ENCODE measurements at regions not wholly inside any gene's neighbourhood (a gene's known extent, or its start where the extent isn't known, plus 50 kb on each side); places are given as distances from the start of the nearest gene placed in this dataset.
"Not testable (repeated sequence)": the region's sequence is repeated elsewhere in the genome, so short reads cannot be mapped to it uniquely, and the experiment has no call there.

DNA sequence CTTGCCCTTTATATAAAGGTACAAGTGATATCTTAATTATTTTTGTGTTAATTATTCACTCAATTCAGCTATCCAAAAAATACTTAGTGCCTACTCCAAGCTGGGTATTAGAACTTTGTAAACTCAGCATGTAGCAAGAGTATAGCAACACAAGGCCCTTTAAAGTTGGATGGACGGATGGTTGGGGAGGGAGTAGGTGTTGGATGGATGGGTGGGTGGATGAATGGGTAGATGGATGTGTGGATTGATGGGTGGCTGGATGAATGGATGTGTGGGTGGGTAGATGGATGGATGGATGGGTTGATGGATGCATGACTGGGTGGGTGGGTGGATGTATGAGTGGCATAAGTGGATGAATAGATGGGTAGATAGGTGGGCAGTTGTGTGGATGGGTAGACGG is 211.5 kb downstream of the BANP start:
- DNase-seq (ENCODE audit: low read depth in 1 of 2, low spot score in 1 of 2): not testable (repeated sequence)

DNA sequence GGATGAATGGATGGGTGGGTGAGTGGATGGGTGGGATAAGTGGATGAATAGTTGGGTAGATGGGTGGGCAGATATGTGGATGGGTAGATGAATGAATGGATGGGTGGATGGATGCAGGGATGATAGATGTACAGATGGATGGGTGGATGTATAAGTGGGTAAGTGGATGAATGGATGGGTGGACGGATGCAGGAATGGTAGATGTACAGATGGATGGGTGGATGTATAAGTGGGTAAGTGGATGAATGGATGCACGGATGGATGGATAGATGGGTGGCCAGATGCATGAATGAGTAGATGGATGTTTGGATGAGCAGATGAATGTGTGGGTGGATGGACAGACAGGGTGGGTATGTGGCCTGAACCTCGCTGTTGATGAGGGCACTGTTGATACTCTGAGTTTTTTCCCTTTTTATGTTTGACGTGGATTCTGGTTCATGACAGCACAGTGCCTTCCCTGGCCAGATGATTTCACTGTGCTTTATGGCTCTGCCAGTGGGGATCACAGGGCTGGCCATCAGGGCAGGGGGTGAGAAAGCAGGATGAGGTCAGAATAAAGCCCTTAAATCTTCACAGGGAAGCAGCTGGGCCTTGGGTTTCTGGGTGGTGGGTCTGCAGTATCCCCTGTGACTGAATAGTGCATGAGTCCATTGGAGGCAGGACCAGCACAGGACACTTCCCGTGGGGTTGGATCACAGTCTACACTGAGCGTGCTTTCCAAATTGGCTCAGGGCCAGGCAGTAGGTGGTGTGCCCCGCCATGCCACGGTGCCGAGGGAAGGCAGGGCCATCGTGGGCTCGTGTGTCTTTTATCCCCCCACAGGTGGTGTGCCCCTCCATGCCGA is 213.2 kb downstream of the BANP start:
- DNase-seq (ENCODE audit: low read depth in 1 of 2, low spot score in 1 of 2): not testable (repeated sequence)

DNA sequence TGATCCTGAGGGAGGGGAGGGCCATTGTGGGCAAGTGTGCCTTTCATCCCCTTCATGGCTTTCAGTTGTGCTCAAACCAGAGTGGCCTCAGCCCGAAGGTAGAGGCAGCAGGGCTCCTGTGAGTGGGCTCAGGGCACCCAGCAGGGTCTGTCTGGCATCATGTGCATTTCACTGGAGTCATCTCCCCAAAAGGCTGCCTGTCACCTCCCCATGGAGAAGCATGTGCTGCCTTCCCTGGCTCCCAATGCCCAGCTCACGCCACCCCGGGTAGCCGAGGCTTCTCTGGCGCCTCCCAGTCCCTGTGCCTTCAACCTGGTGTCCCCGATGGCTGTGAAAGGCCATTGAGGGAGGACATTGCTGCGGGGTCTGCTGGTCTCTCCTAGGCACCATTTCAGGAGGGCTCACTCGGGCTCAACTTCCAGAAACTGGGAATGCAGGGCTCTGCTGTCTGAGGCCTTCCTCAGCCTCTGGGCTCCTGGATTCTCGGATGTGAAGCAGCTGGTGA is 213.9 kb downstream of the BANP start:
- DNase-seq (ENCODE audit: low read depth in 1 of 2, low spot score in 1 of 2): not testable (repeated sequence)

DNA sequence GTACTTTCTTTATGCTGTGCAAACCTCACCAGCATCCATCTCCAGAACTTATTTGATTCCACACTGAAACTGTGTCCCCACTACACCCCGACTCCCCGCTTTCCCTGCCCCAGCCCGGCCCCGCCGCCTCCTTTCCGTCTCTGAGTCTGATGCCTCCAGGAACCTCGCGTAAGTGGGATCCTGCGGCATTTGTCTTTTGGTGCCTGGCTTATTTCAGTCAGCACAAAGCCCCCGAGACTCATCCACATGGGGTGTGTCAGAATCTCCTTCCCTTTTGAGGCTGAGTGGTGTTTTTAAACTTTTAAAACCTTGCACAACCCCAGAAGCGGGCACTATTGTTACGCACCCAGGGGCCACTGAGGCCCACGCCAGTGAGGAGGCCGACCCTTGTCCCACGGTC is 214.4 kb downstream of the BANP start:
- DNase-seq (ENCODE audit: low read depth in 1 of 2, low spot score in 1 of 2): not testable (repeated sequence)

DNA sequence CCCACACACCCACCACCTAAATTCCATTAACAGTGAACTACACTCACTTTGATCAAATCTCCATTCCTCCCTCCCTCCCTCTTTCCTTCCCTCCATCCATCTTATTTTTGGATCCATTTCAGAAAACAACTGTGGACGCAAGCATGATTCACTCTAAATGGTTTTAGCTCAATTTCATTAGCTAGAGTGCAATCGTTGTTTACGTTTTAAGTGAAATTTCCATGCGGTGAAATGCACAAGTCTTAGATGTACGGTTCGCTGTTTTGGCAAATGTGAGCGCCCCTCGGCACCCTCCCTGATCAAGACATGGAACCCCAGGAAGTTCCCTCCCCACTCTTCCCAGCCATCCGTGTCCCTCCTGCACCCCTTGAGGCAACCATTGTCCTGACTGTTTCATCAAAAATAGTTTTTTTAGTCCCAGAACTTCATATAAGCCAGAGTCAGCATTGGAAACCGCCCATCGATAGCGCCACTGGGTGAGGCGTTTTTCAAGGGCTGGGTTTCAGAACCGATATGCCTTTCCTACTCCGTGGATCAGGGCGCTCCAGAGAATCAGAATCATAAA is 215.1 kb downstream of the BANP start:
- DNase-seq (ENCODE audit: low read depth in 1 of 2, low spot score in 1 of 2): not testable (repeated sequence)

DNA sequence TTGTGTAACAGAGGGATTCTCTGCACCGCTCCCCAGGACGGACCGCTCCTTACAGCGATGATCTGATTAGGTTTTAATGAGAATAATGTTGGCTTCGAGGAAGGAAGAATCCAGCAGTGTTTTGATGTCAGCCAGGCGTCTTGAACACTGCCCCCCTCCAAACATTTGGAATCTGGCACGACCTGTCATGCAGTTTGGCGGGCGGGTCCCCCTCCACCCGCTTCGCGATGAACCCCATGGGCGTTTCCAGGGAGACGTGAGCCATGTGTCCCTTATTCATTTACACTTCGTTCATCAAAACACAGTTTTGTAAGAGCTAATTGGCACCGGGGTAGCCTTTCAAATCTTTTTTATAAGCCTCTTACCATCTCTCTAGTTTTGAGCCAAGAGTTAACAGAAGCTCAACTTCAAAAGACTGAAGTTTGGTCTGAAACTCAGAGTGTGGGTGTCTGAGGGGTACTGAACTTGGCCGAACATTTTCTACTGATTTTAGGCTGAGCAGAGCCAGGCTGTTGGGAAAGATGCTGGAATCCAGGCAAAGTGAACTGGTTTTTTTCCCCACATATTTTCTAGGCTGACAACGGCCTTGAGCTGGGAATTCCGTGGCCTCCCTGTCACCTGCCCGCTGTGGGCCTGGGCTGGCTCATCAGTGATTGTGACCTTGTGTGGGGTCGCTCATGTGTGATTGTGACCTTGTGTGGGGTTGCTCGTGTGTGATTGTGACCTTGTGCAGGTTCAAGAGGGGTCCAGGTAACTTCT is 214.8 kb upstream of the ZNF469 start:
- not testable (repeated sequence) for DNase-seq (ENCODE audit: low read depth in 1 of 2, low spot score in 1 of 2)

DNA sequence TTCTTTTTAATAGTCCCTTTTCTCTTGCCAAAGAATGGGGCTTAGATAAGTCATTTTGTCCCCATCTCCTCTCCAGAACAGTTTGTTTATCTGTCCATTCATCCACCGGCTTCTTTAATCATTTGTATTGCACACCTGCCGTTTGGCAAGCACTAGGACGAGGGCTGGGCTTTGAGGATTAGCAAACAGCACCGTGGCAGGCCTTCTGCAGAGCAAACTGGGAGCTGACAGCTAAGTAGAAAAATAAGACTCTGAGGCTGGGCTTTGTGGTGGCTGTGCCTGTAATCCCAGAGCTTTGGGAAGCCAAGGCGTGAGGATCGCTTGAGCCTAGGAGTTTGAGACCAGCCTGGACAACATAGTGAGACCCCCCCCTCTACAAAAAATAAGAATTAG is 214.2 kb upstream of the ZNF469 start:
- not testable (repeated sequence) for DNase-seq (ENCODE audit: low read depth in 1 of 2, low spot score in 1 of 2)

DNA sequence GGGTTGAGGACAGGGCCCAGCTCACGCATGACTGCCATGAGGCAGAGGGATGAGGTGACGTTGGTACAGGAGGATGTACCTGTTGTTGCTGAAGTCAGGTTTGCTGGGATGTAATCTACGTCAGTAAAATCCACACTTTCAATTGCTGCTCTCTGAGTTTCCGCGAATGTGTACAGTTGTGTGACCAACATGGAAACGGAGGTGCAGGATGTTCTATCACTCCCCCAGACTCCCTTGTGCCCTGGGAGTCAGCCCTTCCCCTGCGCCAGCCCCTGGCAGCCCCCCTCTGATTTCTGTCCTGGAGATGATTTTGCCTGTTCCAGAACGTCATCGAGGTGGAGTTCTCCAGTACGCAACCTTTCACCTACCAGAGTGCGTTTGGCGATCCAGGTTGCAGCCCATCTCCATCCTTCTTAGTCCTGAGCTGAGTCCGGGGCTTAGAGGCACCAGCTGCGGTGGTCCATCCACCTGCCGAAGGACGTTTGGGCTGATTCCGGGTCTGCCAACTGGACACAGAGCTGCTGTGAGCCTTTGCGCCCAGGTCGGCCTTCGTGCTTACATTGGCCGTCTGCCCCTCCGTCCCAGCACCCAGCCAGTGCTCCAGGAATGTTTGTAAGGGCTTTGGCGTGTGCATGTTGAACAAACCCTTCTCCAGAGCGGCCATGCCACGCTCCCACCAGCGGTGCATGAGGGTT is 213.5 kb upstream of the ZNF469 start:
- DNase-seq (ENCODE audit: low read depth in 1 of 2, low spot score in 1 of 2): not testable (repeated sequence)

DNA sequence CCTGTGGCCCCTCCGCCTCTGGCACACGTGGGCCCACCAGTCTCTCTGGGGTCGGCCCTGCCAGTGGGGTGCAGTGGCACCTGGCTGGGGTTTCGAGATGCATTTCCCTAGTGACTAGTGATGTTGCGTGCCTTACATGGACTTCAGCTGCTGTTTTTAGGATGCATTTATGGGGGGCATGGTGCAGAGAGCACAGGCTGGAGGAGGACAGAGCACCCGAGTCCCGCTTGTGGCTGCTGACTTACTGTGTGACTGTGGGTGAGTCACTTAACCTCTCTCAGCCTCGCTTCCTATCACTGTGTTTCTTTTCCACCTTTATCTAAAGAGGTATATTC is 213.0 kb upstream of the ZNF469 start:
- not testable (repeated sequence) for DNase-seq (ENCODE audit: low read depth in 1 of 2, low spot score in 1 of 2)

DNA sequence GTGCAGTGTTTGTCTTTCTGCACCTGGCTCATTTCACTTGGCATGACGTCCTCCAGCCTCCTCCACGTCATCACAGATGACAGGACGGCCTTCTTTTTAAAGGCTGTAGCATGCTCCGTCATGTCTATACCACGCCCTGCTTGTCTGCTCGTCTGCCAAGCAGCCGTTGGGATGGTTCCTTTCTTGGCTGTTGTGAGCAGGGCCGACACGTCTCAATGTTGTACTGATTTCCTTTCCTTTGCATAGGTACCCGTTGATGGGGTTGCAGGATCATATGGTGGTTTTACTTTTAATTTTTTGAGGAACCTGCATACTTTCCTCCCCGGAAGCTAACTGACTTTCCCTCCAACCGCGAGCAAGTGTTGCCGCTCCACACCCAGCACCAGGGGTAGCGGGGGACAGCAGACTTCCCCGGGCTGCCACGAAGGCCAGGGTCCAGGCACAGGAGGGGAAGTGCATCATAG is 212.2 kb upstream of the ZNF469 start:
- no peak for DNase-seq (ENCODE audit: low read depth in 1 of 2, low spot score in 1 of 2)

DNA sequence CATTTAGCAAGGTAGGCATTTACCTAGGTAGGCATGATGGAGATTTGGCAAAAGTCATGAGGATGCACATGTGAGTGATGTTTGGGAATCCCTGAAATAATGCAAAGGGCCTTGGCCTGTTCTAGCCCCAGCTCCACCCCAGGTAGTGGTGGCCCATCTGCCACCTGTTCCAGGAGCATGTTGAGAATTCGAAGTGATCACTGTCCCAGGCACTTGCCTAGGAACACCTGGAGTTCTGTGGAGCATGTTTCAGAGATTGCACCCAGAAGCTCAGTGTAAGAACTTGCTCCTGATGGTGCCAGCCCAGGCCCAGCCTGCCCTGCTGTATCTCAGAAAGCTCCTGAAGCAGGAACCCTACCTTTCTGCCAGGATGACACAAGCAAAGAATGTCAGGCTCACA is 211.6 kb upstream of the ZNF469 start:
- DNase-seq (ENCODE audit: low read depth in 1 of 2, low spot score in 1 of 2): not testable (repeated sequence)

DNA sequence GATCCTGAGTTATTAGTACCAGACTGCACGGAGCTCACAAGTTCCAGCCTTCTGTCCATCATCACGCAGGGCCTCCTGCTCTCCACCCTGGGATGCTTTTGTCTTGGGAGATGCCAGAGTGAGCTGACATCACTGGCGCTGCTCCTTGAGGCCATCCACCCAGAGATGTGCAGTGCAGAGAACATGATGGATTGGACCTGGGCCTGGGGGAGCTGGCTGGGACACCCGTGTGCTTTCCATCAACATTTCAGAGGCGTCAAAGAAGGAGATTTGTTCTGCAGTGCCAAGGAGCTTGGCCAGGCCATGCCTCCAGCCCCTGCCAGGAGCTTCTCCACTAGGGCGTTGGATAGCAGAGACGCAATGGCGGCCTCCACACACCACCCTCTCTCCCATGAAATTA is 206.6 kb upstream of the ZNF469 start:
- not testable (repeated sequence) for DNase-seq (ENCODE audit: low read depth in 1 of 2, low spot score in 1 of 2)

DNA sequence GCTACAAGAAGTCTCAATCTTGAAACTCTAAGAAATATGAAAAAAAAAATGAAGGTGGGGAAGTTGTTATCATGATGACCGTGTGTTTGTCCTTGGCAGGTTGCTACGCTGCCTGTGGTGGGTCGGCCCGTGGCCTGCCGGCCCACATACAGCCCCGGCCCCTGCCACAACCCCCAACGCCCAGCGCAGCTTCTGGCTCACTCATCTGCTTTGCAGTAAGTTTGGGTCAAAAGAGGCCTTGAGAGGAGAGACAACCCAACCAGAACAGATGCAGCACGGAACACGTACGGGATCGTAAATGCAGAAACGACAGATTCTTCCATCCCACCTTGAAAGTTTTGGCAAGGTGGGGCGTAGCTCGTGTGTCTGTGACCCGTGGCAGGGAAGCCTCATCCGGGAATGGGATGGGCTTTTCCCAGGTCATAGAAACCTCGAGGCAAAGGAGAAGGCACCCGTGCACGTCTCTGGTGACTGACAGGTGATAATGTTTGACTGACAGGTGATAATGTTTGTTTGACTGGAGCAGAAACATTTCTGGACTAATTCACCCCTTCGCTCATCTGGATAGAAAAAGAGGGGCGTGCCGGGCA is 206.1 kb upstream of the ZNF469 start:
- DNase-seq (ENCODE audit: low read depth in 1 of 2, low spot score in 1 of 2): not testable (repeated sequence)

DNA sequence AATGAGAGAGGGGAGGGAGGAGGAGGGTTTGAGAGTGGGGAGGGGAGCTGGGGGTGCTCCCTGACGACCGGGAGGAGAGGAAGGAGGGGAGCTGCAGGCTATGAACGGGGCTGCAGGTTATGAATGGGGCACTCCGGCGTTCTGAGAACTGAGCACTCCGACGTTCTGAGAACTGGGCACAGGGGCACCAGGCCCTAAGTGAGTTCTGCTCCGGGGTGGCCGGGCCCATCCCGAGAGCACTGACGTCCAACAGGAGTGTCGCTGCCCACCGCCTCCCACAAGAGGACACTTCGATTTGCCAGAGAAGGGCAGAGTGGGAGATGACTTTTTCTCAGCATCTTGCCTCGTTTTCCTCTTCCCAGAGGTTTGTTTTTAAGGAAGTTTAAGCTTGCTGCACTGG is 204.5 kb upstream of the ZNF469 start:
- DNase-seq (ENCODE audit: low read depth in 1 of 2, low spot score in 1 of 2): not testable (repeated sequence)

DNA sequence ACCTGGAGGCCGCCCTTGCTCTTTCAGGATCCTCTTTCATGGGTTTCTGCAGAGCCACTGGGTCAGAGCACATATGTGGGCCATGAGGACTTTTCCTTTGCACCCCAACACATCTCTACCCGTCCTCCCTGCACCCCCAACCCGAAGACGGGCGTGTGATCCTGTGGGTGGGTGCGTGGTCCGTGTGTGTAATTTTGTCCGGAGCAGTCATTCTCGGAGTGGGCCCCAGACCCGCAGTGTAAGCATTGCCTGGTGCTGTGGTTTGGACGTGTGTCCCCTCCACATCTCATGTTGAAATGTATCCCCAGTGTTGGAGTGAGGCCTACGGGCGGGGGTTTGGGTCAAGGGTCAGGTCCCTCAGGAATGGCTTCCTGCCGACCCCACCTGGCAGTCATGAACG is 203.9 kb upstream of the ZNF469 start:
- not testable (repeated sequence) for DNase-seq (ENCODE audit: low read depth in 1 of 2, low spot score in 1 of 2)

DNA sequence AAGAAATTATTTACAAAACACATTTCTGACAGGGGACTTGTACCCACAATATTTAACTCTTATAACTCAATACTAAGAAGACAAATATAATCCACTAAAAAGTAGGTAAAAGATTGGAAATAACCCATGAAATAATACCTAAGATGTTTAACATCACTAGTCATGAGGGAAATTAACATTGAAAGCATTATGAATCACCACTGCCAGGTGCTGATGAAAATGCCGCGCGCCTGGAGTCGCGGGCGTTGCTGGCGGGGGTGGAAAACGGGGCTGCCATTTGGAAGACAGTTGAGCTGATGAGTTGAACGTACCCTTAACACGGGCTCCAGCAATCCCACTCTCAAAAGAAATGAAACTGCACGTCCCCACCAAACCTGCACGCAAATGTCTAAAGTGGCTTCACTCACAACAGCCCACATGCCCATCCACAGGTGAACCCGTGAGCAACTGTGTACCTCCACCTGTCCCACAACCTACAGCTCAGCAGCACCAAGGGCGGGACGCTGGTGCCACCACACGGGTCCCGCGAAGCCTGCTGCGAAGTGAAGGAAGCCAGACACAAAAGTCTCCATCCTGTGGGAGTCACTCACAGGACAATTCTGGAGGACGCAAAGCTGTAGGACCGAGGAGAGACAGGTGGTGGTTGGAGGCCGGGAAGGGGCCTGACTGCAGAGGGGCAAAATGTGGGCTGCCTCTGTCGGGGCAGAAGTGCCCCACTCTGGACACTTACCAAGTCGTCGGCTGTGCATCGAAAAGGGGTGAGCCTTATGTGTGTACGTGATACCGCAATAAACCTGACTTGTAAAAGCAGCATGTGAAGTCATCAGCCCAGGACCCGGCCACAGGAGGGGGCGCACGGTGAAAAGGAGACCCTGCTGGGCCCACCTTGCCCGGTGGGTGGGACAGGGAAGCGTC is 199.5 kb upstream of the ZNF469 start:
- DNase-seq (ENCODE audit: low read depth in 1 of 2, low spot score in 1 of 2): not testable (repeated sequence)

DNA sequence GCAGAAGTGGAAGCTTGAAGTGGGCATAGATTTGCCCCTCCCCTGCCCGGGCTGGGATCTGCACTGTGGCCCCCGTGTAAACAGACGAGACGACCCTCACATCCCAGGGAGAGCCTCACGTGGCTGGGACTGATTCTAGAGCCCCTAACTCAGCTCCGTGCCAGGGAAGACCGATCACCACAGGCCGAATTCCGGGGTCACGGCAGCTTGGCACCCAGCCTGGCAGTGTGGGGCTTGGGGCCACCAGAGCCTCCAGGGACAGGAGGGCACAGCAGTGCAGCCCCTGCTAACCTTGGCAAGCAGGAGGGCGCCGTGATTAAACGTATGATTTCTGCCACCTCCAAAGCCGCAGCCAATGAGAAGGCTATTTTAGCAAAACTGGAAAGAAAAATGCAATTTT is 198.7 kb upstream of the ZNF469 start:
- not testable (repeated sequence) for DNase-seq (ENCODE audit: low read depth in 1 of 2, low spot score in 1 of 2)

DNA sequence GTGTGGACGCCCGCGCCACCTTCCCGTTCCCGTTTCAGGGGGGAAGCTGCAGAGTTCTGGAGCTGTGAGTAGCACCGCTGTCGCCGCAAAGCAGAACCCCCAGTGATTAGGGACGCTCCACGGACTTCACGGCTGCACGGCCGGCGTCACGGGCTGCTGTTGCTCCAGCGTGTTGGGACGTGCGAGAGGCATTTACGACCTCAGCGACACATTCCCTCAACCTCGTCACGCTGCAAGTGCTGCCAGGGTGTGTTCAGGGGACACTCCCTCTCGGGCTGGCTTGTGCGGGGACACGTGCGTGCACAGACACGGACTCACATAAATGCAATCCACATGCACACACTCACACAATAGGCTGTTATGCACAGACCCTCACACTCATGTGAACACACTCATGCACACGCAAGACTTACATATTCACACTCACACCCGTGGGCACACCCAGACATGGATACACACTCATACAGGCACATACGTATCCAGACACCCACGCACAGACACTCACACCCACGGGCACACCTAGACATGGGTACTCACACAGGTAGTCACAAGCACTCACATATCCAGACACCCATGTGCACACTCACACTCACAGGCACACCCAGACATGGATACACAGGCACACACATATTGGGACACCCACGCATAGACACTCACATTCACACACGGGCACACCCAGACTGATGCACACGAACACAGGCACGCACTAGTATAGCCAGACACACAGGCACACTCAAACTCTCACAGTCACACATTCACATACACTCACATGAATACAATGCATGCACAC is 198.0 kb upstream of the ZNF469 start:
- not testable (repeated sequence) for DNase-seq (ENCODE audit: low read depth in 1 of 2, low spot score in 1 of 2)

DNA sequence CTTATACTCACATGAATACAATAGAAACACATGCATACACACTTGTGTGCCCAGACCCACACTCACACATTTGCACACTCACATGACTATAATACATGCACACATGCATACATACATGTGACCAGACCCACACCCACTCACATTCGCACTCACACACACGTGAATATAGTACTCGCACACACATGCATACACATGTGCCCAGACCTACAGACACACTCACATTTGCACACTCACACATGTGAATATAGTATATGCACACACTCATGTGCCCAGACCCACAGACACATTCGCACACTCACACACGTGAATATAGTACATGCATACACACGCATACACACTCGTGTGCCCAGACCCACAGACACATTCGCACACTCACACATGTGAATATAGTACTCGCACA is 197.4 kb upstream of the ZNF469 start:
- DNase-seq (ENCODE audit: low read depth in 1 of 2, low spot score in 1 of 2): not testable (repeated sequence)
